T-helper 1 cell (primary cell): ENCODE measurements at regions not wholly inside any gene's neighbourhood (a gene's known extent, or its start where the extent isn't known, plus 50 kb on each side); places are given as distances from the start of the nearest gene placed in this dataset.
"Not testable (repeated sequence)": the region's sequence is repeated elsewhere in the genome, so short reads cannot be mapped to it uniquely, and the experiment has no call there.

Experiments used
- DNase-seq, 5 donors: peaks; one replicate each; pipeline ENCODE4 v3.0.0-alpha.2; 2012 to 2020

- DNase-seq = no peak
Measured at GRCh38 chr10:11691319-11691755, 50.8 kb upstream of the ECHDC3 start.

GRCh38 chr10:11689945-11690736 is 52.0 kb upstream of the ECHDC3 start:
- no peak for DNase-seq

GRCh38 chr10:11688448-11688795 is 53.8 kb upstream of the ECHDC3 start:
- DNase-seq = not testable (repeated sequence)

GRCh38 chr10:11687779-11688447 is 54.3 kb upstream of the ECHDC3 start:
- DNase-seq = no peak

- no peak for DNase-seq
Measured at GRCh38 chr10:11687357-11687771, 54.8 kb upstream of the ECHDC3 start.

- DNase-seq = peak in 3 of 5 donors; percentile 22 to 42 (median 31)
Measured at GRCh38 chr10:11685787-11686218, 56.4 kb upstream of the ECHDC3 start.

- DNase-seq = peak; percentile 15 to 72 (median 48)
Measured at GRCh38 chr10:11684717-11685645, 57.2 kb upstream of the ECHDC3 start.

GRCh38 chr10:11684341-11684716 is 57.9 kb upstream of the ECHDC3 start:
- not testable (repeated sequence) for DNase-seq

GRCh38 chr10:11683529-11684320 is 58.5 kb upstream of the ECHDC3 start:
- DNase-seq = no peak

- DNase-seq = no peak
Measured at GRCh38 chr10:11682851-11683250, 59.3 kb upstream of the ECHDC3 start.

GRCh38 chr10:11682267-11682683 is 59.9 kb upstream of the ECHDC3 start:
- DNase-seq = no peak

GRCh38 chr10:11680496-11680895 is 61.7 kb upstream of the ECHDC3 start:
- DNase-seq = no peak

GRCh38 chr10:11679946-11680345 is 62.2 kb upstream of the ECHDC3 start:
- no peak for DNase-seq

GRCh38 chr10:11678074-11678793 is 63.9 kb upstream of the ECHDC3 start:
- peak in 1 of 5 donors; percentile 9 for DNase-seq

GRCh38 chr10:11677480-11677879 is 64.7 kb upstream of the ECHDC3 start:
- no peak for DNase-seq

GRCh38 chr10:11673346-11674280 is 62.2 kb upstream of the USP6NL start:
- no peak for DNase-seq

GRCh38 chr10:11672836-11673235 is 61.4 kb upstream of the USP6NL start:
- DNase-seq = no peak

- no peak for DNase-seq
Measured at GRCh38 chr10:11670381-11670780, 58.9 kb upstream of the USP6NL start.

- no peak for DNase-seq
Measured at GRCh38 chr10:11668847-11669610, 57.6 kb upstream of the USP6NL start.

GRCh38 chr10:11667756-11668155 is 56.3 kb upstream of the USP6NL start:
- no peak for DNase-seq
